Fibroblast of pulmonary artery (primary cell): ENCODE measurements at regions not wholly inside any gene's neighbourhood (a gene's known extent, or its start where the extent isn't known, plus 50 kb on each side); places are given as distances from the start of the nearest gene placed in this dataset.

Experiments
- DNase-seq: peaks from one replicate; pipeline ENCODE4 v3.0.0-alpha.2; 2010; ENCODE audit warnings: low read depth
- H3K4me3 ChIP-seq: replicated peaks from 2 replicates; pipeline ENCODE4 v1.5.1; 2011; ENCODE audit warnings: low read depth, mild to moderate bottlenecking, control low read depth, low read length, moderate library complexity
- TF ChIP-seq, protein P1 (sequence below): IDR thresholded peaks from 2 replicates; pipeline ENCODE4 v1.5.1; 2011; ENCODE audit warnings: mild to moderate bottlenecking, control low read depth, low read length, inconsistent platforms; ENCODE audit errors: missing control alignments

DNA sequence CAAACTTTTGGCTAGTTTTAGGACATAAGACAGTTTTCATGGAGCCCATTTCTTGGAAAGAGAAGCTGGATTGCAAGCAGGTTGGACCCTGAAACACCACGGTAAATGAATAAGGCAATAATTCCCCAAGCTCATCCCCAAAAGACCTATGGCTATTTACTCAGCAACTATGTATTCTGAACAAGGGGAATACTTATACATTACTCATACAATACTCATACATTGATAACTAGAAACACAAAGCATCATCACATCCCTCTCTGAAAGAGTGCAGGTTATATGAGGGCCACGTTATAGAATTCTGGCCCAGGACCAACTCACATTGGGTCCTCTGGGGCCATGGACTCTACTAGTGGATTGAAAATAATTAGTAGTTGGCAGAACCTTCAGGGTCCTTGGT lies 154.8 kb downstream of the TMX3 start:
- H3K4me3 ChIP-seq, result no peak overlapping the region
- TF ChIP-seq, protein P1, sequence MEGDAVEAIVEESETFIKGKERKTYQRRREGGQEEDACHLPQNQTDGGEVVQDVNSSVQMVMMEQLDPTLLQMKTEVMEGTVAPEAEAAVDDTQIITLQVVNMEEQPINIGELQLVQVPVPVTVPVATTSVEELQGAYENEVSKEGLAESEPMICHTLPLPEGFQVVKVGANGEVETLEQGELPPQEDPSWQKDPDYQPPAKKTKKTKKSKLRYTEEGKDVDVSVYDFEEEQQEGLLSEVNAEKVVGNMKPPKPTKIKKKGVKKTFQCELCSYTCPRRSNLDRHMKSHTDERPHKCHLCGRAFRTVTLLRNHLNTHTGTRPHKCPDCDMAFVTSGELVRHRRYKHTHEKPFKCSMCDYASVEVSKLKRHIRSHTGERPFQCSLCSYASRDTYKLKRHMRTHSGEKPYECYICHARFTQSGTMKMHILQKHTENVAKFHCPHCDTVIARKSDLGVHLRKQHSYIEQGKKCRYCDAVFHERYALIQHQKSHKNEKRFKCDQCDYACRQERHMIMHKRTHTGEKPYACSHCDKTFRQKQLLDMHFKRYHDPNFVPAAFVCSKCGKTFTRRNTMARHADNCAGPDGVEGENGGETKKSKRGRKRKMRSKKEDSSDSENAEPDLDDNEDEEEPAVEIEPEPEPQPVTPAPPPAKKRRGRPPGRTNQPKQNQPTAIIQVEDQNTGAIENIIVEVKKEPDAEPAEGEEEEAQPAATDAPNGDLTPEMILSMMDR, result no peak
- DNase-seq, result no peak

DNA sequence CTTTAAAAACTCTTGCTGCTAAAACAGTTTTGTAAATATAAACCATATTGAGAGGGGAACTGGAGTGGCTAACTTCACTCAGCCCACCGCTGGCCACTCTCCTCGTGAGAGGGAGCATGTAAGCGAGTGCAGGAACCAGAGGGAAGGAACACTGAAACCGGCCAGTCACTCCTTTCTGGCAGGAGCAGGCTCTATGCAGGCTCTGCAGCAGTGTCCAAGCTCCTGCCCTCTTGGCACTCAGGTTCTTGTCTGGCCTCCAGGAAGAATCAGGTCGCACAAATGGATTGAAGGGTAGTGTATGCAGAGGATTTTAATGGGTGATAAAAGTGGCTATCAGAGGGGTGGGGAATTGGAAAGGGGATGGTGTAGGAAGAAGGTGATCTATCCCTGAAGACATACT lies 157.7 kb downstream of the TMX3 start:
- TF ChIP-seq, protein P1, result no peak
- DNase-seq, result no peak
- H3K4me3 ChIP-seq, result no peak overlapping the region

DNA sequence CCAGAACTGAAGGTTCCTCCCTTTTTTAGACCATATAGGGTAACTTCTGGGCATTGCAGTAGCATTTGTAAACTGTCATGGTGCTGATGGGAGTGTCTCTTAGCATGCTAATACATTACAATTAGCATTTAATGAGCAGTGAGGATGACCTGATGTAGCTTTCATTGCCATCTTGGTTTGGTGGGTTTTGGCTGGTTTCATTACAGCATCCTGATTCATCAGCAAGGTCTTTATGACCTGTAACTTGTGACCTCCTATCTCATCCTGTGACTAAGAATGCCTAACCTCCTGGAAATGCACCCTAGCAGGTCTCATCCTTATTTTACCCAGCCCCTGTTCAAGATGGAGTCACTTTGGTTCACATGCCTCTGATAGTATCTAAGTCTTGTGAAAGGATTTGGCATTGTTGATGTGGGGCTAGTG lies 159.0 kb downstream of the TMX3 start:
- TF ChIP-seq, protein P1, result no peak
- no peak overlapping the region for H3K4me3 ChIP-seq
- no peak for DNase-seq

DNA sequence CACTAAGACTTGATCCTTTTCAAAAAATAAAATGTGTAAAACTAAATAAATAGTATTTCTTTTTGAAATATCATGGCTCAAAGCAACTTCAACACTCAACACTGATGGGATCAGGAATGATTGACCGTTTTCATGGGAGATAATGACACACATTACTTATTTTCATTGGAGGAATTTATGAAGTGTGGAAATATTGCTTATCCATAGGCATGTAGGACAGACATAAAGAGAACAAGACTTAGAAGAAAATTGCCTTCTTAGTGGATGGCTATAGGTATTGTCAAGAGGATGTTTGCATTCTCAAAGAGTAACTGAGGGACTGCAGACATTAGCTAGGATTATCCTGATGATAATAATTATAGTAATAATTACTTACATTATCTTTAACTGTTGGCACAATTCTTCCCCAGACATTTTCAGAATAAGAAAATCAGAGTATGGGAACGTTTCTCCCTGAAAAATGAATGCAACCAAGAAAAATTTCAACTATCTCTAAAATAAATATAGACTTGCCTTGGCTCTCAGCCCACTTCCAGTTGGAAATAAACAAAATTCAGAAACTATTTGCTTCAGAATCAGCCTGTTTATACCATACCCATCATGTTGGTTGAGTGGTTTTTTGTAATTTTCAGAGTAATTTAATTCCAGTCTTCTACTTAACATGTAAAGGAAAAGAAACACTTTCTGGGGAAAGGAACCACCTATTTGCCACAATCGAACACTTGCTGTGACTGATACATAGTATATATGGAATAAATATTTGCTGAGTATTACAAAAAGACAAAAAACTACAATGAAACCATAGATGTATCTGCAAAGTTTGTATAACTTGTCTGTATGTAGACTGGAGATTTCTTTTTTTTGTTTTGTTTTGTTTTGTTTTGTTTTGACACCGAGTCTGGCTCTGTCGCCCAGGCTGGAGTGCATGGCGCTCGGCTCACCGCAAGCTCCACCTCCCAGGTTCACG lies 165.7 kb downstream of the TMX3 start:
- TF ChIP-seq, protein P1, result no peak
- peak; percentile 40 for DNase-seq

DNA sequence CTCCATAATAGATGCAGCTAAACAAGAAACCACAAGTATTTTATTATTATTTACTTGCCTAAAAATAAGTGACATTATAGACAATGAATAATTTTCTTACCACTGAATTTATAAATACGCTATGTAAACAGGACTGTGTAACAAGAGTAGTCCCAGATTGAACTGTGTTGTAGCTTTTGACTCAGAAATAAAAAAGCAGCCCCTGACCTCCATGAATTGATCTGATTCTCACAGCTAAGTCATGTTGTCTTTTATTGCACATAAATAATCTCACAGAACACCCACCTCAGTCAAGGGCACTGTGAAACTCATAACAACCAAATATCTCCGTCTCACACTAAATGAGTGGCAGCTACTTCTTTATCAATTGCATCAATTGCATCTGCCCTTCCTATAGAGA lies 171.6 kb downstream of the TMX3 start:
- TF ChIP-seq, protein P1, result no peak
- DNase-seq, result no peak
- no peak overlapping the region for H3K4me3 ChIP-seq

More for the DNA sequence above, 165.7 kb downstream of the TMX3 start:
- H3K4me3 ChIP-seq, result no peak overlapping the region

DNA sequence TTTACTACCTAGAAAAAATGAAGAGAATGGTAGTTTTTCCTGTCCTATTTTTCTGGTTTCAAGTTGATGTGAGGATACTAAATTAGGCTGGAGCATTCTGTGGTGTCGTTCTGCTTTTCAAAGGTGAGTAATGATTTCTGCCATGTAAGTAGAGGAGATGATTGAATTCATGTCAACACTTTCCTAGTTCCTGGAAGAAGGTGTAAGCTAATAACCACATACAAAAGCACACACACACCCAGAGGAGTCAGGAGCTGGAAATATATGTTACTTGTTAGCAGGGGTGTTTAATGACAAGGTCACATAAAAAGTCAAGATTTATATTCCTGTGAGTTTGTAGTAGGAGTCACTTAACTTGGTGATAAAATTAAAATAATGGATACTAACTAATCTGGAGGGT lies 172.1 kb downstream of the TMX3 start:
- no peak overlapping the region for H3K4me3 ChIP-seq

More for the DNA sequence above, 172.1 kb downstream of the TMX3 start:
- TF ChIP-seq, protein P1, result no peak
- no peak for DNase-seq
